ENCODE measurements at regions not wholly inside any gene's neighbourhood (a gene's known extent, or its start where the extent isn't known, plus 50 kb on each side); places are given as distances from the start of the nearest gene placed in this dataset.

- Histone ChIP-seq H3K27ac (ENCODE audit: low read depth, low read length) (no peak overlapping the region), H3K27me3 (ENCODE audit: control insufficient read depth, low read length) (no peaks in the 10 kb centered on the region), H3K4me1 (ENCODE audit: control insufficient read depth, low read length) (no peaks in the 10 kb centered on the region), H3K36me3 (ENCODE audit: control insufficient read depth, low read length) (no peaks in the 10 kb centered on the region), H3K4me2 (ENCODE audit: low read length) (no peak overlapping the region), H3K9me2 (replicated peaks; ENCODE audit: control insufficient read depth, low read length) (no peaks in the 10 kb centered on the region), H3K4me3 (ENCODE audit: low read length) (no peak overlapping the region), H3F3A (ENCODE audit: control insufficient read depth, insufficient read depth) (no peaks in the 10 kb centered on the region), H3K79me2 (ENCODE audit: control insufficient read depth, low read length) (no peaks in the 10 kb centered on the region), H4K20me1 (ENCODE audit: control insufficient read depth, insufficient read depth, low read depth, low read length) (no peaks in the 10 kb centered on the region), H3K9me3 (ENCODE audit: control insufficient read depth, insufficient read depth, low read length) (no peaks in the 10 kb centered on the region)
- TF ChIP-seq EZH2phosphoT487 (IDR thresholded peaks at IDR 0.05; ENCODE audit: borderline replicate concordance, low read length) (no peak), CTCF (IDR thresholded peaks at IDR 0.05; ENCODE audit: low read depth, low read length, poor library complexity, severe bottlenecking) (no peak)
Measured at GRCh38 chr4:36835246-36835645, 409.3 kb upstream of the NWD2 start.

GRCh38 chr4:36841583-36842326 is 402.8 kb upstream of the NWD2 start:
- H3K27ac ChIP-seq (ENCODE audit: low read depth, low read length) = no peak overlapping the region
- H3K9me3 ChIP-seq (ENCODE audit: control insufficient read depth, insufficient read depth, low read length) = no peaks in the 10 kb centered on the region
- TF ChIP-seq EZH2phosphoT487 (IDR thresholded peaks at IDR 0.05; ENCODE audit: borderline replicate concordance, low read length) = no peak
- no peak for TF ChIP-seq CTCF (IDR thresholded peaks at IDR 0.05; ENCODE audit: low read depth, low read length, poor library complexity, severe bottlenecking)
- no peaks in the 10 kb centered on the region for H3K79me2 ChIP-seq (ENCODE audit: control insufficient read depth, low read length)
- no peaks in the 10 kb centered on the region for H3K36me3 ChIP-seq (ENCODE audit: control insufficient read depth, low read length)
- no peaks in the 10 kb centered on the region for H4K20me1 ChIP-seq (ENCODE audit: control insufficient read depth, insufficient read depth, low read depth, low read length)
- H3K27me3 ChIP-seq (ENCODE audit: control insufficient read depth, low read length) = no peaks in the 10 kb centered on the region
- H3K4me3 ChIP-seq (ENCODE audit: low read length) = no peak overlapping the region
- no peaks in the 10 kb centered on the region for H3K9me2 ChIP-seq (replicated peaks; ENCODE audit: control insufficient read depth, low read length)
- H3K4me1 ChIP-seq (ENCODE audit: control insufficient read depth, low read length) = no peaks in the 10 kb centered on the region
- no peak overlapping the region for H3K4me2 ChIP-seq (ENCODE audit: low read length)
- no peaks in the 10 kb centered on the region for H3F3A ChIP-seq (ENCODE audit: control insufficient read depth, insufficient read depth)

GRCh38 chr4:36844448-36844847 is 400.1 kb upstream of the NWD2 start:
- Histone ChIP-seq H3K9me2 (replicated peaks; ENCODE audit: control insufficient read depth, low read length) (no peaks in the 10 kb centered on the region), H3K36me3 (ENCODE audit: control insufficient read depth, low read length) (no peaks in the 10 kb centered on the region), H3K9me3 (ENCODE audit: control insufficient read depth, insufficient read depth, low read length) (no peaks in the 10 kb centered on the region), H4K20me1 (ENCODE audit: control insufficient read depth, insufficient read depth, low read depth, low read length) (no peaks in the 10 kb centered on the region), H3K27me3 (ENCODE audit: control insufficient read depth, low read length) (no peaks in the 10 kb centered on the region), H3K27ac (ENCODE audit: low read depth, low read length) (no peak overlapping the region), H3K79me2 (ENCODE audit: control insufficient read depth, low read length) (no peaks in the 10 kb centered on the region), H3F3A (ENCODE audit: control insufficient read depth, insufficient read depth) (no peaks in the 10 kb centered on the region), H3K4me3 (ENCODE audit: low read length) (no peak overlapping the region), H3K4me2 (ENCODE audit: low read length) (no peak overlapping the region), H3K4me1 (ENCODE audit: control insufficient read depth, low read length) (no peaks in the 10 kb centered on the region)
- no peak for TF ChIP-seq CTCF (IDR thresholded peaks at IDR 0.05; ENCODE audit: low read depth, low read length, poor library complexity, severe bottlenecking)
- no peak for TF ChIP-seq EZH2phosphoT487 (IDR thresholded peaks at IDR 0.05; ENCODE audit: borderline replicate concordance, low read length)
